HG03439 (cell line): ENCODE measurements at regions not wholly inside any gene's neighbourhood (a gene's known extent, or its start where the extent isn't known, plus 50 kb on each side); places are given as distances from the start of the nearest gene placed in this dataset.

Source experiments
- ATAC-seq: cut with Tn5 transposase; IDR thresholded peaks from one replicate; pipeline ENCODE4 v1.9.1; 2021; ENCODE audit warnings: mild to moderate bottlenecking, moderate library complexity; ENCODE audit not compliant: unreplicated experiment

DNA sequence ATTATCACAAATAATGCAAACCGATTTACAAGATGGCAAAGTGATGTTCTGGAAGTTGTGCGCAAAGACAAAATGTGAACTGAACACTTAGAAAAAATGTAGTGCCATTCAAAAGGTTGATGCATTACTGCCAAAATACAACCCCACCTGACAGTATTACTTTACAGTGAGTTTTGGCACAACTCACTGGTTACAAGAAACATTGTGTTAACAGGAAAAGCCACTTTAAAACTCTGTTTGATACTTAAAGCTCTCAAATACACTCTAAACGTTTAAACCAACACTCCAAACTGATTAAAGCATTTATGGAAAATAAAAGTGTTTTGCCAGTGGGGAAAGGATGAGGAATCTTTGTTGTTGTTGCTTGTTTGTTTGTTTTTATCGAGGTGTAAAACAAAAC is 173.4 kb upstream of the SATB2 start:
- no peak for ATAC-seq

GRCh38 chr2:199629301-199629700 is 171.6 kb upstream of the SATB2 start:
- ATAC-seq, result no peak

- ATAC-seq, result no peak
Observed at GRCh38 chr2:199627417-199627816, 169.7 kb upstream of the SATB2 start.

GRCh38 chr2:199624958-199625357 is 167.2 kb upstream of the SATB2 start:
- ATAC-seq, result no peak

GRCh38 chr2:199612509-199613130 is 154.9 kb upstream of the SATB2 start:
- ATAC-seq, result no peak

- ATAC-seq, result no peak
Observed at GRCh38 chr2:199607914-199608313, 150.2 kb upstream of the SATB2 start.

DNA sequence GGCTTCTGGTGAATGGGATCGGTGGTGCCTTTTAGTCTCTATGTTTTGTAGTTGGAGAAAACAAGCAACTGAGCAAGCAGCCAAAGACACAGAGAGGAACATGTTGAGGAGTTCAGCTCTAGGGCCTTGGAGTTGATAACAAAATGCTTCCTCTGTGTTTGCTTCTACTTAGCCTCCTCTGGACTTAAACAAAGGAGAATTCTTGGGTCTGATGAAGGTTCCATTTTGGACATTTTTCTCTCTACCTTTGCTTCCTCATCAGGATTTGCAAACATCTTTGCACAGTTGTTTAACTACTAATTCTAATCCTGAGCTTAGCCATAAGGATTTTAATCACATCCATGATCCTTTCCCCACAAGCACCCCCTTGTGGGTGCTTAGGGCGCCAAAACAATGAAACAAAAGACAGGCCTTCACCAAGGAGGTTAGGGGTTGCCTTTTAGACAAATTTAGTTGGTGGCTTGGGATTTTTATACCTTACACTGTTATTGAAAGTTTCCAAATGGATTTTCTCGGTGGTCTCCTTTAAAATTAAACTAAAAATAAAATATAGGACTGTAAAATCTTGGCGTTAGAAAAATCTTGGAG is 148.5 kb upstream of the SATB2 start:
- ATAC-seq, result no peak

DNA sequence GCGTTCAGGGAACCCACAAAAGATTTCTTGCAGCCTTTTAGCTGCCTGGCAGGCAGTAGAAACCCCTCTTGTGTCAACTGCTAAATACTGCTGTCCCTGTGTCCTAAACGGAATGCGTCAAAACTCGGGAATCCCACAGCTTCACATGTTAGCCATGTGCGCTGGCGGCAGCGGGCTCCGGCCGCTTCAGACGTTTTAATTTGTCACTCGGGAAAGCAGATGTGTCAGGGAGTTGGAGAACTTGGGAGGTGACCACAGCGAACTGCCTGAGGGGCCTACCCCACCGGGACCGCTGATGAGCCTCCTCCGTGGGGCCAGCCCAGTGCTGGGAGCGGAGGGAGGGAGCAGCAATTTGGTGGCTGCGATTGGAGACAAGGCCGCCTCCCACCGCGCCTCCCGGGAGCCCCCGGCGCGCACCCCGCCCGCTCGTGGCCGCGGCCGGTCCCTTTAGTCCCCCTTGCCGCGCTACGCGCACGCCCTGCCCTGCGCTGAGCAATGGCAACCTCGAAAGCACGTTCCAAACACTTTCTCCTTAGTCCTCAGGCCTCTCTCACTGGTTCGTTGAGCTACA is 146.1 kb upstream of the SATB2 start:
- ATAC-seq, result no peak

GRCh38 chr2:199602896-199603717 is 145.4 kb upstream of the SATB2 start:
- ATAC-seq, result no peak

DNA sequence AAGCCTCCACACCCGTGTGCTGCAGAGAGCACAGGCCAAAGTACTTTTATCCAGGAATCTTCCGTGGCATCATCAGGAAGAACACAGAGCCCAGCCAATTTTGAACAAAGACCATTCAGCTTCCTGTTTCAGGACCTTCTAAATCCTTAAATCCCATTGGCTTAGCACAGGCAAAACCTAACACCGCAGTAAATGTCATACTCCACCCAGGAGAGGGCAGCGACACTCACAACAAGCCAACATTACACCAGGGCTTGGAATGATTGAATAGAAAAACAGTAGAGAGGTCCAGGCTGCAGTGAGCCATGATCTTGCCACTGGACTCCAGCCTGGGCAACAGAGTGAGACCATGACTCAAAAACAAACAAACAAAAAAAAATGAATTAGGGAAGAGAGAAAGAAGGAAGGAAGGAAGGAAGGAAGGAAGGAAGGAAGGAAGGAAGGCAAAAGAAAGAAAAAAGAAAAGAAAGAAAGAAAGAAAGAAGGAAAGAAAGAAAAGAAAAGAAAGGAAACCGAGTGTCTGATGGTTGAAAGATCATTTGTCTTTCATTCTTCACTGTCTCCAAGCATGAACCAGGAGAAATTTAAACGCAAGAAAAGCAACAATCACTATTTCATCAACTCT is 144.6 kb upstream of the SATB2 start:
- ATAC-seq, result no peak

DNA sequence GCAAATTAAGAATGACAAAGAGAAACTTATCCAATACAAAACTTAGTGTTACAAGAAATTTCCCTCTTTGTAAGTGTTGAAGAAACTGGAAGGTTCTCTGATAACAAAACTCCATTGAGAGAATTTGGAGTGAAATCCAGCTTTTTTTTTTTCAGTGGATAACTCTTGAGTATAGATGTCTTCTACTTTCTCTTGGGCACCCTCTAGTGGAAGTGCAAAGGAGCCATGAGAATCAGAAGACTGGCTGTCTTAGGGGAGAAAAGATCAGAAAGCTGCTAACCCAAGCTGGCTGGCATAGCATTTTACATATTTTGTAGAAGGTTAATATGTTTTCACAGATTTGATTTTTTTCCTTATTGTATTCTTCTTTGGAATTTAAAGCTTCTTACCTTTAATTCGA is 138.8 kb upstream of the SATB2 start:
- ATAC-seq, result no peak

GRCh38 chr2:199594443-199594842 is 136.7 kb upstream of the SATB2 start:
- ATAC-seq, result no peak

- ATAC-seq, result no peak
Observed at GRCh38 chr2:199591826-199592225, 134.1 kb upstream of the SATB2 start.

DNA sequence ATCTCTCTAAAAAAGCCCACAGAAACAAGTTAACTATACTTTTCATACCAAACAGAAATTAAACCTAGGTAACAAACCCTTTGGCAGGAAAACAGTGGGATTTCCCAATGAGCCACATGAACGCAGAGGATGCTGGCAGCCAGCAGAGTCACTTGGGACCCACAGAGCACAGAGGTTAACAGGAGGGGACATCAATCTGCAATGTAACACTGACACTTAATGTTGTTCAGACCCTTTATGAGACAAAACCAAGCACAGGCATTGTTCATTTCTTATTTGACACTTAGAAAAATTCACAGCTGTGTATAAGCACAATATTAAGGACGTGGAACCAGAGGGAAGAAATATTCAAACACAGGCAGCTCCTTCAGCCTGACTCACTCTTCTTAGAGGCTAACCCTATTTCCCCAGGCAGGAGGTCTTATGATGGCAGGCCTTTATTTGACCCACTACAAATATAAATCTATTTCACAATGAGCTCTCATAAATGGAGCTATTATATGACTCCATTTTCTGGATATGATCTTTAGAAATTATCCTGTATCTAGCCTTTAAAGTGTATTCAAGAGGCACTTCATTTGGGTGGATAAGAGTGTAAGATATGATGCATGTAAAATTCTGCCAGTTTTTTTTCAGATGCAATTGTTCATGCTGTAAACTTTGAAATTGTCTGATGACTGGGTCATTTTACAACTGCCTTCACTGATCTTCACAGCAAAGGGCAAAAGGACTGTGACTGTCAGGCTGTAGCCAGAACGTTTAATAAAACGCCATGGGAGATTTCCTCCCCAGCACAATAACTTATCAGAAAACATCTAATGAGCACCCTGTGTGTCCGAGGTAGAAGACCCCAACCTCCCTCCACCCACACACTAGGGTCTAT is 132.8 kb upstream of the SATB2 start:
- ATAC-seq, result no peak

DNA sequence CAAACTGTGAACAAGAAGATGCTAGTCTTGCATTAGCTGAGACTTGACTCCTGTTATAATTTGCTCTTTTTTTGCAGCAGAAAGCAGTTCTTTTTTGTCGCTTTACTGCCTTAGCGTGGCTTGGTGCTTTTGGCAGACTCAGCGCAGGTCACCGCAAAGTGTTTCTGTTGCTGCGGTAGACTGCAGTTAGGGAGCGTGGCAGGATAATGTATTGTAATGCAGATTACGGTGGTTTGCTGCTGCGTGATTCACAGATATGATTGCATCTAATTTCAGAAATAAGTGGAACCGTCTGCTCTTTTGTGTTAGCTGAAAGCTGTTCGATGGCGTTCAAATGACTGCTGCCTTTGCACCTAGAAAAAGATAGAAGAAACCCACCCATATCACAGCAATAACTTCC is 131.6 kb upstream of the SATB2 start:
- no peak for ATAC-seq

GRCh38 chr2:199588054-199588453 is 130.3 kb upstream of the SATB2 start:
- ATAC-seq, result no peak

DNA sequence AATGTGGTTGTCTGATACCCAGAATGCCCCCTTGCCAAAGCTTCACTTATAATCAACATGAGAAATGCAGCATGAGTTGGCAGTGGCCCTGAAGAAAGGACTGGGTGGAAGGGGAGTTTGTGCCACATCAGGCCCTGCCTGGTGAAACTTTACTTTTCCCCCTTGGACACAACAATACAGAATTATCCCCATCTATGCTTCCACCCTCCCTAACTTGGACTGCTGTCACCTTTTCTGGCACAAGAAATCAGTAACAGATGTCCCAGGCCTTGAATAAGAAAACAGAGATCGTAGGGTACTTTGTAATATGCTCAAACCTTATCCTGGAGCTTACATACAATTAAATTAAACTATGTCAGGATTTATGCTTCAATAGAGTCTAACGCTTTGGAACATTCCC is 128.9 kb upstream of the SATB2 start:
- ATAC-seq, result no peak

GRCh38 chr2:199583676-199584075 is 125.9 kb upstream of the SATB2 start:
- ATAC-seq, result no peak

DNA sequence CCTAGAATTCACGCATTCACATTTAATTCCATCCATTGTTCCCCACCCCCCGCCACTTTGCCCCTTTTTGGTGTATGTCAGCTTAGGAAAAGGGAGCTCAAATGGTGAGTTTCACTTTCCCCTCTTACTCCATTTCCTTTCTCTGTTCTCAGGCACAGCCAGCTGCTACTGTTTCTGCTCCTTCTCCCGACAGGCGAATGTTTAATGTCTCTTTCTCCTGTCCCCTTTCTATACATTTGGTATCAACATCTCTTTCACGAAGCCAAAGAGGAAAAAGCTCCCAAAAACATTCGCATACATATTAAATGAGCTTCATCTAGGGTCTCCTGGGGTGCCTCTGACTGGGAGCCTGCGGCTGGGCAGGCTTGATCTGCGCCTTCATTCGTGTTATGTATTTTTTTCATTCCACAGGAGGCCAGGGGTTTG is 124.2 kb upstream of the SATB2 start:
- ATAC-seq, result no peak

DNA sequence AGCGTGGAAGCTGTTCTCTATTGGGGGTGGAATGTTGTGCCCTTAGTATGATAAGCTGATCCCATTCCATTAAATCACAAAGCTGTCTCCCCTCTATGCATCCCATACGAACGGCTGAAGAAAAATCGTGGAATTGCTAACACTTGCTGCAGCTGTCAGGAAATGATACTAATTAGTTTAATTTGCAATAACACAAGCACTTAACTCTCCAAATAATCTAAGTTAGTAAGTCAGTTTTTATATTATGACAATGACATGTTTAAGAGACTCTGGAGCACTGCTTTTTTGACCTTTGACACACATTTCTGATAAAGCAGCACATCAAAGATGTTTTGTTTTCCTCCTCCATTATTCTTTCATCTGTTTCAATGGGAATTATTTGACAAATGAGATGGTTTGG is 123.7 kb upstream of the SATB2 start:
- no peak for ATAC-seq
